Mucosa of rectum (tissue), 2 donors: ENCODE measurements at regions not wholly inside any gene's neighbourhood (a gene's known extent, or its start where the extent isn't known, plus 50 kb on each side); places are given as distances from the start of the nearest gene placed in this dataset.

Experiments
- H3K27ac ChIP-seq, 2 donors: one replicate each; pipeline ENCODE4 v1.7.0; 2013; ENCODE audit warnings: inconsistent platforms in 2 of 2, low read depth in 2 of 2, low read length in 2 of 2
- H3K27me3 ChIP-seq, 2 donors: one replicate each; pipeline ENCODE4 v1.7.0; 2013; ENCODE audit warnings: low read length in 2 of 2; ENCODE audit not compliant: control insufficient read depth in 2 of 2, insufficient read depth in 2 of 2
- H3K36me3 ChIP-seq, 2 donors: one replicate each; pipeline ENCODE4 v1.7.0; 2013; ENCODE audit warnings: low read length in 2 of 2; ENCODE audit not compliant: control insufficient read depth in 2 of 2, insufficient read depth in 2 of 2
- H3K4me1 ChIP-seq, 2 donors: one replicate each; pipeline ENCODE4 v1.7.0; 2013; ENCODE audit warnings: low read length in 2 of 2, mild to moderate bottlenecking in 1 of 2; ENCODE audit not compliant: control insufficient read depth in 2 of 2, insufficient read depth in 2 of 2
- H3K4me3 ChIP-seq, 2 donors: one replicate each; pipeline ENCODE4 v1.7.0; 2013; ENCODE audit warnings: low read length in 2 of 2
- H3K9ac ChIP-seq, 2 donors: one replicate each; pipeline ENCODE4 v1.7.0; 2013; ENCODE audit warnings: low read length in 2 of 2, low read depth in 1 of 2, mild to moderate bottlenecking in 1 of 2
- H3K9me3 ChIP-seq, 2 donors: one replicate each; pipeline ENCODE4 v1.7.0; 2013; ENCODE audit warnings: low read length in 2 of 2; ENCODE audit not compliant: control insufficient read depth in 2 of 2
- donor health status: healthy.
- donor health status: Normal muscosa, but diverticular disease.

- Histone ChIP-seq H3K36me3 (no peaks in the 10 kb centered on the region), H3K9me3 (no peaks in the 10 kb centered on the region), H3K27me3 (no peaks in the 10 kb centered on the region), H3K9ac (no peak overlapping the region), H3K4me1 (no peaks in the 10 kb centered on the region), H3K27ac (no peak overlapping the region), H3K4me3 (no peak overlapping the region)
Measured at GRCh38 chr9:108186642-108187395, 669.0 kb downstream of the ACTL7B start.

GRCh38 chr9:108185613-108186012, 670.2 kb downstream of the ACTL7B start:
- H3K36me3 ChIP-seq: no peaks in the 10 kb centered on the region
- no peak overlapping the region for H3K9ac ChIP-seq
- H3K4me1 ChIP-seq: peaks cover 0 to 2% of the 10 kb centered on the region in 2 donors
- H3K9me3 ChIP-seq: no peaks in the 10 kb centered on the region
- H3K27me3 ChIP-seq: no peaks in the 10 kb centered on the region
- H3K27ac ChIP-seq: no peak overlapping the region
- H3K4me3 ChIP-seq: no peak overlapping the region

- Histone ChIP-seq H3K9ac (no peak overlapping the region), H3K27me3 (no peaks in the 10 kb centered on the region), H3K4me1 (peaks cover 0 to 2% of the 10 kb centered on the region in 2 donors), H3K27ac (no peak overlapping the region), H3K4me3 (no peak overlapping the region), H3K9me3 (no peaks in the 10 kb centered on the region), H3K36me3 (no peaks in the 10 kb centered on the region)
Measured at GRCh38 chr9:108184941-108185340, 670.8 kb downstream of the ACTL7B start.

GRCh38 chr9:108184009-108184408, 671.8 kb downstream of the ACTL7B start:
- H3K36me3 ChIP-seq: no peaks in the 10 kb centered on the region
- peaks cover 0 to 2% of the 10 kb centered on the region in 2 donors for H3K4me1 ChIP-seq
- no peak overlapping the region for H3K27ac ChIP-seq
- H3K9me3 ChIP-seq: no peaks in the 10 kb centered on the region
- no peak overlapping the region for H3K9ac ChIP-seq
- no peak overlapping the region for H3K4me3 ChIP-seq
- no peaks in the 10 kb centered on the region for H3K27me3 ChIP-seq

GRCh38 chr9:108182950-108183381, 672.8 kb downstream of the ACTL7B start:
- no peak overlapping the region for H3K9ac ChIP-seq
- no peak overlapping the region for H3K27ac ChIP-seq
- no peaks in the 10 kb centered on the region for H3K9me3 ChIP-seq
- no peaks in the 10 kb centered on the region for H3K27me3 ChIP-seq
- H3K36me3 ChIP-seq: no peaks in the 10 kb centered on the region
- H3K4me3 ChIP-seq: no peak overlapping the region
- peaks cover 0 to 2% of the 10 kb centered on the region in 2 donors for H3K4me1 ChIP-seq

GRCh38 chr9:108182270-108182669, 673.5 kb downstream of the ACTL7B start:
- Histone ChIP-seq H3K36me3 (no peaks in the 10 kb centered on the region), H3K9me3 (no peaks in the 10 kb centered on the region), H3K27me3 (no peaks in the 10 kb centered on the region), H3K27ac (no peak overlapping the region), H3K4me3 (no peak overlapping the region), H3K4me1 (peaks cover 0 to 2% of the 10 kb centered on the region in 2 donors), H3K9ac (no peak overlapping the region)

GRCh38 chr9:108181441-108181840, 674.3 kb downstream of the ACTL7B start:
- no peak overlapping the region for H3K4me3 ChIP-seq
- peaks cover 0 to 2% of the 10 kb centered on the region in 2 donors for H3K4me1 ChIP-seq
- no peak overlapping the region for H3K9ac ChIP-seq
- no peak overlapping the region for H3K27ac ChIP-seq
- no peaks in the 10 kb centered on the region for H3K36me3 ChIP-seq
- no peaks in the 10 kb centered on the region for H3K9me3 ChIP-seq
- H3K27me3 ChIP-seq: no peaks in the 10 kb centered on the region

- no peaks in the 10 kb centered on the region for H3K27me3 ChIP-seq
- H3K9me3 ChIP-seq: no peaks in the 10 kb centered on the region
- H3K4me1 ChIP-seq: peaks cover 0 to 2% of the 10 kb centered on the region in 2 donors
- H3K27ac ChIP-seq: no peak overlapping the region
- no peaks in the 10 kb centered on the region for H3K36me3 ChIP-seq
- no peak overlapping the region for H3K9ac ChIP-seq
- no peak overlapping the region for H3K4me3 ChIP-seq
Measured at GRCh38 chr9:108180541-108180940, 675.2 kb downstream of the ACTL7B start.

GRCh38 chr9:108178318-108178717, 677.5 kb downstream of the ACTL7B start:
- no peak overlapping the region for H3K9ac ChIP-seq
- peaks cover 0 to 2% of the 10 kb centered on the region in 2 donors for H3K4me1 ChIP-seq
- H3K27ac ChIP-seq: no peak overlapping the region
- no peaks in the 10 kb centered on the region for H3K36me3 ChIP-seq
- H3K4me3 ChIP-seq: no peak overlapping the region
- H3K9me3 ChIP-seq: no peaks in the 10 kb centered on the region
- H3K27me3 ChIP-seq: no peaks in the 10 kb centered on the region

- Histone ChIP-seq H3K27me3 (no peaks in the 10 kb centered on the region), H3K4me3 (no peak overlapping the region), H3K27ac (no peak overlapping the region), H3K4me1 (no peaks in the 10 kb centered on the region), H3K9me3 (no peaks in the 10 kb centered on the region), H3K9ac (no peak overlapping the region), H3K36me3 (no peaks in the 10 kb centered on the region)
Measured at GRCh38 chr9:108168236-108168850, 678.8 kb upstream of the KLF4 start.
